ENCODE measurements at regions not wholly inside any gene's neighbourhood (a gene's known extent, or its start where the extent isn't known, plus 50 kb on each side); places are given as distances from the start of the nearest gene placed in this dataset.

GRCh38 chr16:86165479-86165878, 266.5 kb downstream of the IRF8 start:
- TF ChIP-seq EZH2phosphoT487 (IDR thresholded peaks at IDR 0.05) (no peak), EZH2 (IDR thresholded peaks at IDR 0.05) (no peak)
- TF ChIP-seq, protein P1, sequence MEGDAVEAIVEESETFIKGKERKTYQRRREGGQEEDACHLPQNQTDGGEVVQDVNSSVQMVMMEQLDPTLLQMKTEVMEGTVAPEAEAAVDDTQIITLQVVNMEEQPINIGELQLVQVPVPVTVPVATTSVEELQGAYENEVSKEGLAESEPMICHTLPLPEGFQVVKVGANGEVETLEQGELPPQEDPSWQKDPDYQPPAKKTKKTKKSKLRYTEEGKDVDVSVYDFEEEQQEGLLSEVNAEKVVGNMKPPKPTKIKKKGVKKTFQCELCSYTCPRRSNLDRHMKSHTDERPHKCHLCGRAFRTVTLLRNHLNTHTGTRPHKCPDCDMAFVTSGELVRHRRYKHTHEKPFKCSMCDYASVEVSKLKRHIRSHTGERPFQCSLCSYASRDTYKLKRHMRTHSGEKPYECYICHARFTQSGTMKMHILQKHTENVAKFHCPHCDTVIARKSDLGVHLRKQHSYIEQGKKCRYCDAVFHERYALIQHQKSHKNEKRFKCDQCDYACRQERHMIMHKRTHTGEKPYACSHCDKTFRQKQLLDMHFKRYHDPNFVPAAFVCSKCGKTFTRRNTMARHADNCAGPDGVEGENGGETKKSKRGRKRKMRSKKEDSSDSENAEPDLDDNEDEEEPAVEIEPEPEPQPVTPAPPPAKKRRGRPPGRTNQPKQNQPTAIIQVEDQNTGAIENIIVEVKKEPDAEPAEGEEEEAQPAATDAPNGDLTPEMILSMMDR (IDR thresholded peaks at IDR 0.05) = no peak

Measured in neural progenitor cell (in vitro differentiated cells).